H1 (cell line): ENCODE measurements at regions not wholly inside any gene's neighbourhood (a gene's known extent, or its start where the extent isn't known, plus 50 kb on each side); places are given as distances from the start of the nearest gene placed in this dataset.

ENCODE experiments used
- CTCF ChIA-PET: fragments of 300-600 bp; sonication (Branson Sonifier 250); formaldehyde crosslinking; loops from one replicate; lab custom pipeline; 2021; ENCODE audit not compliant: partially characterized antibody; lab: Charles Lee
- POLR2A ChIA-PET: fragments of 300-600 bp; sonication (Branson Sonifier 250); formaldehyde crosslinking; loops from one replicate; lab custom pipeline; 2021; ENCODE audit warnings: inconsistent platforms; ENCODE audit not compliant: partially characterized antibody; lab: Charles Lee
- DNase-seq, 2 experiments: peaks; one replicate each; pipeline versions ENCODE4 v3.0.0 to v3.0.0-alpha.2; 2010 to 2022; ENCODE audit warnings: low spot score in 2 of 2, low read depth in 1 of 2, mixed read lengths in 1 of 2
- FAIRE-seq: peaks from 2 replicates; lab custom pipeline; 2011; peaks lifted over from hg19 to GRCh38; lab: Jason Lieb, UNC
- H2AFZ ChIP-seq: 2 replicates; pipeline ENCODE4 v1.8.1; 2012; ENCODE audit warnings: low read length, inconsistent platforms
- H2AK5ac ChIP-seq: 2 replicates; pipeline ENCODE4 v1.6.1; 2013; ENCODE audit warnings: low read depth, low read length
- H2BK120ac ChIP-seq: replicated peaks from 2 replicates; pipeline ENCODE3; 2013; ENCODE audit warnings: low read depth, low read length, inconsistent platforms
- H2BK12ac ChIP-seq: 2 replicates; pipeline ENCODE4 v1.6.1; 2013; ENCODE audit warnings: low read depth, low read length
- H2BK15ac ChIP-seq: 2 replicates; pipeline ENCODE4 v1.6.1; 2013; ENCODE audit warnings: low read length
- H2BK20ac ChIP-seq: 2 replicates; pipeline ENCODE4 v1.6.1; 2013; ENCODE audit warnings: low read length
- H2BK5ac ChIP-seq: 2 replicates; pipeline ENCODE4 v1.6.1; 2013; ENCODE audit warnings: low read depth, low read length
- H3K14ac ChIP-seq: 2 replicates; pipeline ENCODE4 v1.6.1; 2013; ENCODE audit warnings: inconsistent platforms; ENCODE audit not compliant: insufficient read length
- H3K18ac ChIP-seq: 2 replicates; pipeline ENCODE4 v1.6.1; 2013; ENCODE audit warnings: low read length; ENCODE audit errors: extremely low read depth
- H3K23ac ChIP-seq: 2 replicates; pipeline ENCODE4 v1.6.1; 2013; ENCODE audit warnings: inconsistent platforms; ENCODE audit not compliant: insufficient read length
- H3K23me2 ChIP-seq: 2 replicates; pipeline ENCODE4 v1.6.1; 2013; ENCODE audit warnings: low read depth, low read length
- H3K27ac ChIP-seq: 2 replicates; pipeline ENCODE4 v1.6.1; 2011; ENCODE audit warnings: low read depth, low read length, inconsistent platforms
- H3K27me3 ChIP-seq, 4 experiments: replicated peaks in 1 of 4; 1 replicate in 1 of 4; 2 replicates in 3 of 4; pipeline versions ENCODE4 v1.6.1 to v1.8.1; 2011 to 2013; ENCODE audit warnings: low read length in 3 of 4, mild to moderate bottlenecking in 3 of 4, inconsistent platforms in 2 of 4, mixed read lengths in 2 of 4, moderate library complexity in 1 of 4; ENCODE audit not compliant: control insufficient read depth in 3 of 4, insufficient read depth in 3 of 4; ENCODE audit errors: extremely low read depth in 1 of 4
- H3K36me3 ChIP-seq, 4 experiments: 2 replicates each; pipeline versions ENCODE4 v1.6.1 to v1.8.1; 2011 to 2013; ENCODE audit warnings: mild to moderate bottlenecking in 4 of 4, low read length in 3 of 4, moderate library complexity in 2 of 4, control low read depth in 1 of 4, inconsistent platforms in 1 of 4; ENCODE audit not compliant: insufficient read depth in 4 of 4, control insufficient read depth in 2 of 4
- H3K4ac ChIP-seq: replicated peaks from 2 replicates; pipeline ENCODE3; 2013; ENCODE audit warnings: low read length, low read depth, mixed read lengths, inconsistent platforms; ENCODE audit not compliant: insufficient read length
- H3K4me1 ChIP-seq, 4 experiments: replicated peaks in 1 of 4; 1 replicate in 1 of 4; 2 replicates in 3 of 4; pipeline versions ENCODE4 v1.6.1 to v1.8.1; 2011 to 2013; ENCODE audit warnings: low read length in 3 of 4, inconsistent platforms in 2 of 4, mixed read lengths in 1 of 4; ENCODE audit not compliant: insufficient read depth in 4 of 4, control insufficient read depth in 3 of 4
- H3K4me2 ChIP-seq, 2 experiments: 2 replicates each; pipeline versions ENCODE4 v1.6.1 to v1.8.1; 2011 to 2013; ENCODE audit warnings: low read depth in 2 of 2, low read length in 2 of 2, control low read depth in 1 of 2, inconsistent platforms in 1 of 2, mild to moderate bottlenecking in 1 of 2; ENCODE audit not compliant: insufficient read depth in 1 of 2
- H3K4me3 ChIP-seq, 4 experiments: fragments of 200-600, 300-600 bp in 1 of 4; sonication (generic), shearing (Covaris generic), sonication (Bioruptor Twin) in 1 of 4; 2 replicates each; pipeline versions ENCODE4 v1.5.1 to v1.8.1; 2011 to 2016; ENCODE audit warnings: low read length in 4 of 4, low read depth in 3 of 4, control low read depth in 2 of 4, inconsistent platforms in 2 of 4, mild to moderate bottlenecking in 2 of 4, mixed read lengths in 1 of 4, moderate library complexity in 1 of 4; ENCODE audit not compliant: insufficient read depth in 2 of 4; ENCODE audit errors: extremely low read depth in 1 of 4
- H3K56ac ChIP-seq: replicated peaks from 2 replicates; pipeline ENCODE3; 2013; ENCODE audit warnings: low read depth, mild to moderate bottlenecking, mixed read lengths, low read length, inconsistent platforms; ENCODE audit not compliant: insufficient read length
- H3K79me1 ChIP-seq: 2 replicates; pipeline ENCODE4 v1.6.1; 2013; ENCODE audit warnings: low read depth, low read length, control low read depth
- H3K79me2 ChIP-seq, 2 experiments: 2 replicates each; pipeline versions ENCODE4 v1.6.1 to v1.8.1; 2012 to 2013; ENCODE audit warnings: low read length in 2 of 2, mild to moderate bottlenecking in 2 of 2, inconsistent platforms in 1 of 2; ENCODE audit not compliant: insufficient read depth in 2 of 2, control insufficient read depth in 1 of 2
- H3K9ac ChIP-seq, 4 experiments: replicated peaks in 1 of 4; 1 replicate in 1 of 4; 2 replicates in 3 of 4; pipeline versions ENCODE4 v1.6.1 to v1.8.1; 2011 to 2013; ENCODE audit warnings: low read depth in 3 of 4, low read length in 3 of 4, control low read depth in 2 of 4, mild to moderate bottlenecking in 2 of 4, moderate library complexity in 2 of 4, inconsistent platforms in 1 of 4; ENCODE audit errors: extremely low read depth in 1 of 4
- H3K9me3 ChIP-seq, 2 experiments: 2 replicates each; pipeline versions ENCODE4 v1.6.1 to v1.8.1; 2012 to 2013; ENCODE audit warnings: mild to moderate bottlenecking in 2 of 2, moderate library complexity in 2 of 2, control low read depth in 1 of 2, inconsistent platforms in 1 of 2, low read depth in 1 of 2, low read length in 1 of 2, mixed read lengths in 1 of 2; ENCODE audit not compliant: insufficient read depth in 2 of 2
- H4K20me1 ChIP-seq, 2 experiments: replicated peaks in 1 of 2; 2 replicates each; pipeline versions ENCODE3 to v1.8.1; 2011 to 2013; ENCODE audit warnings: inconsistent platforms in 2 of 2, low read length in 2 of 2, mild to moderate bottlenecking in 1 of 2; ENCODE audit not compliant: insufficient read depth in 2 of 2, control insufficient read depth in 1 of 2
- H4K5ac ChIP-seq: 2 replicates; pipeline ENCODE4 v1.6.1; 2013; ENCODE audit warnings: low read length, low read depth, mixed read lengths, inconsistent platforms; ENCODE audit not compliant: insufficient read length
- H4K8ac ChIP-seq: 2 replicates; pipeline ENCODE4 v1.8.0; 2013; ENCODE audit warnings: mild to moderate bottlenecking, moderate library complexity, low read length, inconsistent platforms; ENCODE audit not compliant: insufficient read depth; ENCODE audit errors: extremely low read depth
- H4K91ac ChIP-seq: replicated peaks from 2 replicates; pipeline ENCODE3; 2013; ENCODE audit warnings: low read length, mixed read lengths, inconsistent platforms; ENCODE audit not compliant: insufficient read length
- JUN ChIP-seq: IDR thresholded peaks from 2 replicates; pipeline ENCODE4 v1.6.1; 2011; ENCODE audit warnings: low read depth, mild to moderate bottlenecking, improper control_type of control experiment, low read length
- PHF8 ChIP-seq: fragments of 200-600 bp; sonication (generic); conservative IDR thresholded peaks from 2 replicates; pipeline ENCODE4 v1.7.1; 2012; ENCODE audit warnings: low read depth, mild to moderate bottlenecking, inconsistent platforms, low read length, moderate library complexity
- TAF7 ChIP-seq: optimal IDR thresholded peaks from 2 replicates; pipeline ENCODE3; 2011; ENCODE audit warnings: low read depth, mild to moderate bottlenecking, inconsistent platforms, low read length, moderate library complexity, borderline replicate concordance
- WGBS, 2 experiments: shearing (Covaris generic) in 1 of 2; methylation state at CpG; one replicate each; pipeline versions ENCODE4 v1.1.6 to v1.1.7; 2013 to 2015; ENCODE audit warnings: low lambda C conversion rate in 2 of 2, mixed read lengths in 2 of 2, inconsistent platforms in 1 of 2, low coverage in 1 of 2, missing lambda C conversion rate in 1 of 2; ENCODE audit not compliant: insufficient replicate concordance in 2 of 2, insufficient coverage in 1 of 2, insufficient read length in 1 of 2; ENCODE audit errors: extremely low coverage in 1 of 2, missing lambda C conversion rate in 1 of 2; 5-methylcytosine and 5-hydroxymethylcytosine counted together

DNA sequence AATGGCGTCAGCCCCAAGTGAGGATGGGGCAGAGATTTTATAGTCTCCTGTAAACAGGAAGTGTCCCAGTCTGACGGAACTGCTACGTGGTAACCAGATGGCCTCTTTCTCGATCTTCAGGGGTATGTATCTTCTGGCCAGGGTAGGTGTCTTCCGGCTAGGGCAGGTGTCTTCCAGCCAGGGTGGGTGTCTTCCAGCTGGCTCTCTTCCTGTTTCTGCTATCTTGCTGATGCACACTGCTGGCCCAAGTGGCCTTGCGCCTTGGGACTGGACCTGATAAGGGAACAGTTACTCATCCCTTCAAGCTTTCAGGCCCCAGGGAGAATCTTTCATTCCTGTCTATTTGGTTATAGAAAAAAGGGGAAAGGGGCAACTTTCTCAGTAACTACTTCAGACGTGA is 178.7 kb upstream of the MAGEE2 start:
- H2BK120ac ChIP-seq = no peak overlapping the region
- H3K4ac ChIP-seq = no peak overlapping the region
- ChIA-PET CTCF (no interaction called here), POLR2A (no interaction called here)
- no peaks in the 10 kb centered on the region for H3K4me1 ChIP-seq
- H4K8ac ChIP-seq = no peak overlapping the region
- H3K4me3 ChIP-seq = no peak overlapping the region
- H4K91ac ChIP-seq = no peak overlapping the region
- H4K20me1 ChIP-seq = no peaks in the 10 kb centered on the region
- H3K56ac ChIP-seq = no peak overlapping the region
- H3K79me2 ChIP-seq = no peaks in the 10 kb centered on the region
- no peaks in the 10 kb centered on the region for H3K36me3 ChIP-seq
- no peak overlapping the region for H3K18ac ChIP-seq
- H3K9me3 ChIP-seq = no peaks in the 10 kb centered on the region
- H2BK5ac ChIP-seq = no peak overlapping the region
- no peak overlapping the region for H2BK20ac ChIP-seq
- no peak overlapping the region for H3K23ac ChIP-seq
- DNase-seq = no peak
- H3K23me2 ChIP-seq = no peaks in the 10 kb centered on the region
- no peak overlapping the region for H2BK15ac ChIP-seq
- no peak overlapping the region for H4K5ac ChIP-seq
- no peak for FAIRE-seq
- no peak overlapping the region for H3K9ac ChIP-seq
- H3K79me1 ChIP-seq = no peaks in the 10 kb centered on the region
- no peaks in the 10 kb centered on the region for H3K27me3 ChIP-seq
- no peak overlapping the region for H2AK5ac ChIP-seq
- no peak overlapping the region for H3K27ac ChIP-seq
- no peak for TF ChIP-seq TAF7
- no peak for TF ChIP-seq PHF8
- TF ChIP-seq JUN = no peak
- no peak overlapping the region for H2AFZ ChIP-seq
- no peak overlapping the region for H3K14ac ChIP-seq
- WGBS, 2 experiments = 95% methylated on average over 4 of the region's 7 CpGs; no CpG with 5 or more reads in 1 of the 2 experiments
- H2BK12ac ChIP-seq = no peak overlapping the region
- H3K4me2 ChIP-seq = no peak overlapping the region
